Peyer's patch (tissue), 4 donors: ENCODE measurements at regions not wholly inside any gene's neighbourhood (a gene's known extent, or its start where the extent isn't known, plus 50 kb on each side); places are given as distances from the start of the nearest gene placed in this dataset.

Experiments
- DNase-seq, 3 donors: peaks; one replicate each; pipeline ENCODE4 v3.0.0-alpha.2; 2017 to 2019
- H3K27ac ChIP-seq, 4 donors: fragments of 200-600 bp; sonication (generic); one replicate each; pipeline ENCODE4 v1.5.1; 2016 to 2019
- H3K27me3 ChIP-seq, 2 donors: fragments of 200-600 bp; sonication (generic); one replicate each; pipeline ENCODE4 v1.5.1; 2019
- H3K36me3 ChIP-seq, 3 donors: fragments of 200-600 bp; sonication (generic); one replicate each; pipeline ENCODE4 v1.5.1; 2016 to 2019
- H3K4me1 ChIP-seq, 4 donors: fragments of 200-600 bp; sonication (generic); one replicate each; pipeline ENCODE4 v1.5.1; 2016 to 2019
- H3K4me3 ChIP-seq, 4 donors: fragments of 200-600 bp; sonication (generic); 1 replicate in 3 of 4; 2 replicates in 1 of 4; pipeline ENCODE4 v1.5.1; 2016 to 2019; ENCODE audit warnings: mild to moderate bottlenecking in 1 of 4
- H3K9me3 ChIP-seq, 4 donors: fragments of 200-600 bp; sonication (generic); one replicate each; pipeline ENCODE4 v1.5.1; 2016 to 2019; ENCODE audit warnings: mild to moderate bottlenecking in 1 of 4
- CTCF ChIP-seq, 6 experiments: fragments of 450-650 bp in 4 of 6; fragments of 200-600 bp in 2 of 6; sonication (generic) in 1 of 6; IDR thresholded peaks; one replicate each; pipeline ENCODE4 v1.5.1; 2017 to 2019; ENCODE audit warnings: antibody characterized with exemption in 6 of 6, mild to moderate bottlenecking in 3 of 6, moderate library complexity in 1 of 6
- POLR2A ChIP-seq, 2 donors: fragments of 450-650 bp; IDR thresholded peaks; one replicate each; pipeline ENCODE4 v1.5.1; 2017; ENCODE audit warnings: antibody characterized with exemption in 2 of 2, mild to moderate bottlenecking in 2 of 2, moderate library complexity in 2 of 2

- Histone ChIP-seq H3K27ac (no peak overlapping the region), H3K4me1 (no peaks in the 10 kb centered on the region), H3K9me3 (no peaks in the 10 kb centered on the region), H3K4me3 (no peak overlapping the region), H3K27me3 (no peaks in the 10 kb centered on the region), H3K36me3 (no peaks in the 10 kb centered on the region)
- no peak for TF ChIP-seq POLR2A (IDR thresholded peaks at IDR 0.05)
- TF ChIP-seq CTCF (IDR thresholded peaks at IDR 0.05): no peak
- no peak for DNase-seq
Measured at GRCh38 chr6:129778793-129779192, 68.8 kb upstream of the ARHGAP18 start.

- Histone ChIP-seq H3K9me3 (no peaks in the 10 kb centered on the region), H3K4me1 (no peaks in the 10 kb centered on the region), H3K36me3 (no peaks in the 10 kb centered on the region), H3K27ac (no peak overlapping the region), H3K27me3 (no peaks in the 10 kb centered on the region), H3K4me3 (no peak overlapping the region)
- no peak for DNase-seq
- TF ChIP-seq CTCF (IDR thresholded peaks at IDR 0.05) (no peak), POLR2A (IDR thresholded peaks at IDR 0.05) (no peak)
Measured at GRCh38 chr6:129777371-129777770, 67.4 kb upstream of the ARHGAP18 start.

- Histone ChIP-seq H3K4me1 (no peaks in the 10 kb centered on the region), H3K36me3 (no peaks in the 10 kb centered on the region), H3K9me3 (no peaks in the 10 kb centered on the region), H3K27ac (no peak overlapping the region), H3K27me3 (no peaks in the 10 kb centered on the region), H3K4me3 (no peak overlapping the region)
- DNase-seq: no peak
- TF ChIP-seq POLR2A (IDR thresholded peaks at IDR 0.05) (no peak), CTCF (IDR thresholded peaks at IDR 0.05) (no peak)
Measured at GRCh38 chr6:129776542-129777330, 66.8 kb upstream of the ARHGAP18 start.

- Histone ChIP-seq H3K9me3 (no peaks in the 10 kb centered on the region), H3K27ac (no peak overlapping the region), H3K4me1 (no peaks in the 10 kb centered on the region), H3K36me3 (no peaks in the 10 kb centered on the region), H3K4me3 (no peak overlapping the region), H3K27me3 (no peaks in the 10 kb centered on the region)
- TF ChIP-seq CTCF (IDR thresholded peaks at IDR 0.05): peak; percentile 44 to 80 (median 66)
- no peak for TF ChIP-seq POLR2A (IDR thresholded peaks at IDR 0.05)
- peak; percentile 39 to 83 (median 56) for DNase-seq
Measured at GRCh38 chr6:129774697-129775447, 64.9 kb upstream of the ARHGAP18 start.

- Histone ChIP-seq H3K27ac (no peak overlapping the region), H3K4me3 (no peak overlapping the region), H3K4me1 (no peaks in the 10 kb centered on the region), H3K9me3 (no peaks in the 10 kb centered on the region), H3K27me3 (no peaks in the 10 kb centered on the region), H3K36me3 (no peaks in the 10 kb centered on the region)
- no peak for DNase-seq
- TF ChIP-seq CTCF (IDR thresholded peaks at IDR 0.05) (no peak), POLR2A (IDR thresholded peaks at IDR 0.05) (no peak)
Measured at GRCh38 chr6:129773304-129773703, 63.3 kb upstream of the ARHGAP18 start.
